ENCODE measurements at regions not wholly inside any gene's neighbourhood (a gene's known extent, or its start where the extent isn't known, plus 50 kb on each side); places are given as distances from the start of the nearest gene placed in this dataset.
A peak's percentile ranks its signal among the peaks of the same experiment; 100 is the strongest.

GRCh38 chr5:68432682-68433081 is 217.1 kb downstream of the PIK3R1 start:
- Mint-ChIP-seq H3K27ac (no peak overlapping the region), H3K9me3 (ENCODE audit: insufficient read depth) (no peaks in the 10 kb centered on the region), H3K27me3 (no peaks in the 10 kb centered on the region), H3K4me1 (peaks cover 33% of the 10 kb centered on the region), H3K4me3 (no peak overlapping the region)
- H3K9me3 ChIP-seq (ENCODE audit: control extremely low read depth in 1 of 3, control insufficient read depth in 2 of 3, insufficient read depth in 1 of 3, low read length in 2 of 3) = no peaks in the 10 kb centered on the region
- POLR2A ChIA-PET = no interaction called here
- H3K4me2 ChIP-seq (replicated peaks; ENCODE audit: low read depth, low read length, poor library complexity, severe bottlenecking) = no peak overlapping the region
- ATAC-seq (ENCODE audit: low read depth) (no peak), DNase-seq (no peak)
- no peak overlapping the region for H3K9ac ChIP-seq (ENCODE audit: low read length)
- H3K4me3 ChIP-seq (ENCODE audit: control extremely low read depth in 1 of 5, extremely low read depth in 1 of 5, insufficient read depth in 1 of 5, low read depth in 2 of 5, low read length in 4 of 5) = no peak overlapping the region
- intact Hi-C loops (cut with micrococcal nuclease) = loop anchor here (10.0 kb wide), 1 partner anchor 1238 kb away; the partner anchor contains the start of gene CD180
- no peaks in the 10 kb centered on the region for H3K79me2 ChIP-seq (ENCODE audit: control insufficient read depth, insufficient read depth, low read length)
- WGBS (ENCODE audit: insufficient coverage) = 100% methylated on average over 4 of the region's 7 CpGs
- no peaks in the 10 kb centered on the region for H3K36me3 ChIP-seq (replicated peaks in 1 of 2; ENCODE audit: control extremely low read depth in 1 of 2, control insufficient read depth in 1 of 2, extremely low read depth in 1 of 2, insufficient read depth in 2 of 2, low read length in 1 of 2)
- no peak for TF ChIP-seq EZH2 (IDR thresholded peaks at IDR 0.05; ENCODE audit: borderline replicate concordance, insufficient read depth, low read depth, low read length, poor library complexity, severe bottlenecking)
- TF ChIP-seq, protein P1, sequence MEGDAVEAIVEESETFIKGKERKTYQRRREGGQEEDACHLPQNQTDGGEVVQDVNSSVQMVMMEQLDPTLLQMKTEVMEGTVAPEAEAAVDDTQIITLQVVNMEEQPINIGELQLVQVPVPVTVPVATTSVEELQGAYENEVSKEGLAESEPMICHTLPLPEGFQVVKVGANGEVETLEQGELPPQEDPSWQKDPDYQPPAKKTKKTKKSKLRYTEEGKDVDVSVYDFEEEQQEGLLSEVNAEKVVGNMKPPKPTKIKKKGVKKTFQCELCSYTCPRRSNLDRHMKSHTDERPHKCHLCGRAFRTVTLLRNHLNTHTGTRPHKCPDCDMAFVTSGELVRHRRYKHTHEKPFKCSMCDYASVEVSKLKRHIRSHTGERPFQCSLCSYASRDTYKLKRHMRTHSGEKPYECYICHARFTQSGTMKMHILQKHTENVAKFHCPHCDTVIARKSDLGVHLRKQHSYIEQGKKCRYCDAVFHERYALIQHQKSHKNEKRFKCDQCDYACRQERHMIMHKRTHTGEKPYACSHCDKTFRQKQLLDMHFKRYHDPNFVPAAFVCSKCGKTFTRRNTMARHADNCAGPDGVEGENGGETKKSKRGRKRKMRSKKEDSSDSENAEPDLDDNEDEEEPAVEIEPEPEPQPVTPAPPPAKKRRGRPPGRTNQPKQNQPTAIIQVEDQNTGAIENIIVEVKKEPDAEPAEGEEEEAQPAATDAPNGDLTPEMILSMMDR (IDR thresholded peaks at IDR 0.05) = no peak
- H3K27me3 ChIP-seq (replicated peaks in 1 of 4; ENCODE audit: control extremely low read depth in 1 of 4, control insufficient read depth in 3 of 4, insufficient read depth in 4 of 4, low read length in 3 of 4) = no peaks in the 10 kb centered on the region
- no peaks in the 10 kb centered on the region for H4K20me1 ChIP-seq (ENCODE audit: control insufficient read depth, insufficient read depth, low read length, poor library complexity, severe bottlenecking)
- H3K4me1 ChIP-seq (ENCODE audit: control insufficient read depth in 2 of 2, insufficient read depth in 2 of 2, low read length in 2 of 2) = peaks cover 28 to 30% of the 10 kb centered on the region in 2 donors
- CTCF ChIA-PET = no interaction called here
- no peak overlapping the region for H3K27ac ChIP-seq (ENCODE audit: low read length in 2 of 2)
- no peak overlapping the region for H2AFZ ChIP-seq (ENCODE audit: insufficient read depth, low read depth, low read length, poor library complexity, severe bottlenecking)

GRCh38 chr5:68433526-68433922 is 218.0 kb downstream of the PIK3R1 start:
- no peak overlapping the region for H3K4me3 ChIP-seq (ENCODE audit: control extremely low read depth in 1 of 5, extremely low read depth in 1 of 5, insufficient read depth in 1 of 5, low read depth in 2 of 5, low read length in 4 of 5)
- Mint-ChIP-seq H3K4me1 (peaks cover 33% of the 10 kb centered on the region), H3K4me3 (peak overlapping the region; percentile 78), H3K27ac (peak overlapping the region; percentile 89), H3K9me3 (ENCODE audit: insufficient read depth) (no peaks in the 10 kb centered on the region), H3K27me3 (no peaks in the 10 kb centered on the region)
- no peaks in the 10 kb centered on the region for H3K79me2 ChIP-seq (ENCODE audit: control insufficient read depth, insufficient read depth, low read length)
- intact Hi-C loops (cut with micrococcal nuclease) = loop anchor here (10.0 kb wide), 1 partner anchor 1239 kb away; the partner anchor contains the start of gene CD180
- H3K27me3 ChIP-seq (replicated peaks in 1 of 4; ENCODE audit: control extremely low read depth in 1 of 4, control insufficient read depth in 3 of 4, insufficient read depth in 4 of 4, low read length in 3 of 4) = no peaks in the 10 kb centered on the region
- no peak for ATAC-seq (ENCODE audit: low read depth)
- peak overlapping the region; percentile 16 for H3K9ac ChIP-seq (ENCODE audit: low read length)
- H3K27ac ChIP-seq (ENCODE audit: low read length in 2 of 2) = peak overlapping the region; percentile 3 to 39
- WGBS (ENCODE audit: insufficient coverage) = 94% methylated on average over 3 of the region's 3 CpGs
- no peaks in the 10 kb centered on the region for H4K20me1 ChIP-seq (ENCODE audit: control insufficient read depth, insufficient read depth, low read length, poor library complexity, severe bottlenecking)
- H3K4me2 ChIP-seq (replicated peaks; ENCODE audit: low read depth, low read length, poor library complexity, severe bottlenecking) = peak overlapping the region; percentile 58
- DNase-seq = no peak
- H3K36me3 ChIP-seq (replicated peaks in 1 of 2; ENCODE audit: control extremely low read depth in 1 of 2, control insufficient read depth in 1 of 2, extremely low read depth in 1 of 2, insufficient read depth in 2 of 2, low read length in 1 of 2) = no peaks in the 10 kb centered on the region
- ChIA-PET CTCF (interaction anchor here (1.7 kb wide), 1 partner anchor 28 kb away, joined by 5 read pairs; no protein-coding TSS in a partner anchor), POLR2A (no interaction called here)
- no peak overlapping the region for H2AFZ ChIP-seq (ENCODE audit: insufficient read depth, low read depth, low read length, poor library complexity, severe bottlenecking)
- H3K9me3 ChIP-seq (ENCODE audit: control extremely low read depth in 1 of 3, control insufficient read depth in 2 of 3, insufficient read depth in 1 of 3, low read length in 2 of 3) = no peaks in the 10 kb centered on the region
- peaks cover 28 to 30% of the 10 kb centered on the region in 2 donors for H3K4me1 ChIP-seq (ENCODE audit: control insufficient read depth in 2 of 2, insufficient read depth in 2 of 2, low read length in 2 of 2)
- TF ChIP-seq, protein P1 (IDR thresholded peaks at IDR 0.05) = no peak
- TF ChIP-seq EZH2 (IDR thresholded peaks at IDR 0.05; ENCODE audit: borderline replicate concordance, insufficient read depth, low read depth, low read length, poor library complexity, severe bottlenecking) = no peak
